IMR-90 (cell line): ENCODE measurements at regions not wholly inside any gene's neighbourhood (a gene's known extent, or its start where the extent isn't known, plus 50 kb on each side); places are given as distances from the start of the nearest gene placed in this dataset.

Experiments used
- ATAC-seq: fragments of 200-7000 bp; cut with Tn5 transposase; 2 replicates; pipeline ENCODE4 v1.9.1; 2020; ENCODE audit warnings: low read depth, mild to moderate bottlenecking, moderate library complexity
- BruUV-seq: library from RNA; stranded (reverse); fragments of 400-500 nt; replicated peaks from 2 replicates; lab custom pipeline; 2021; lab: Mats Ljungman, UMichigan
- CTCF ChIA-PET: fragments of 300-600 bp; formaldehyde crosslinking; extraction: SDS; loops from one replicate; lab custom pipeline; 2021; ENCODE audit warnings: antibody characterized with exemption; lab: Yijun Ruan, JAX
- POLR2A ChIA-PET: fragments of 300-600 bp; sonication (Branson Sonifier 250); formaldehyde crosslinking; loops from one replicate; lab custom pipeline; 2022; ENCODE audit warnings: antibody characterized with exemption; ENCODE audit not compliant: unreplicated experiment; lab: Charles Lee
- DNase-seq: peaks from one replicate; pipeline ENCODE4 v3.0.0; 2013
- H2AFZ ChIP-seq: replicated peaks from 2 replicates; pipeline ENCODE3; 2013; ENCODE audit warnings: low read length, mild to moderate bottlenecking; ENCODE audit not compliant: poor library complexity
- H2AK5ac ChIP-seq: 2 replicates; pipeline ENCODE4 v1.6.1; 2013; ENCODE audit warnings: low read depth, low read length, inconsistent platforms
- H2AK9ac ChIP-seq: replicated peaks from 2 replicates; pipeline ENCODE3; 2013; ENCODE audit warnings: mild to moderate bottlenecking, low read depth, low read length, moderate library complexity; ENCODE audit not compliant: poor library complexity
- H2BK120ac ChIP-seq: 2 replicates; pipeline ENCODE4 v1.6.1; 2013; ENCODE audit warnings: low read depth, low read length, inconsistent platforms
- H2BK15ac ChIP-seq: 3 replicates; pipeline ENCODE4 v1.6.1; 2013; ENCODE audit warnings: low read depth, low read length, inconsistent platforms
- H2BK20ac ChIP-seq: 2 replicates; pipeline ENCODE4 v1.6.1; 2013; ENCODE audit warnings: low read depth, mild to moderate bottlenecking, inconsistent platforms, low read length, moderate library complexity
- H2BK5ac ChIP-seq: 2 replicates; pipeline ENCODE4 v1.6.1; 2013; ENCODE audit warnings: mild to moderate bottlenecking, low read depth, low read length, inconsistent platforms; ENCODE audit not compliant: poor library complexity, severe bottlenecking
- H3K14ac ChIP-seq: replicated peaks from 2 replicates; pipeline ENCODE4 v1.6.1; 2013; ENCODE audit warnings: low read depth, low read length, inconsistent platforms
- H3K18ac ChIP-seq: 2 replicates; pipeline ENCODE4 v1.6.1; 2013; ENCODE audit warnings: low read depth, low read length, control low read depth
- H3K23ac ChIP-seq: 2 replicates; pipeline ENCODE4 v1.6.1; 2013; ENCODE audit warnings: low read depth, low read length, inconsistent platforms
- H3K27ac ChIP-seq: 2 replicates; pipeline ENCODE4 v1.5.1; 2013; ENCODE audit warnings: mild to moderate bottlenecking, control low read depth, low read length; ENCODE audit not compliant: insufficient read depth
- H3K27me3 ChIP-seq: 2 replicates; pipeline ENCODE4 v1.6.1; 2013; ENCODE audit warnings: low read length; ENCODE audit not compliant: control insufficient read depth, insufficient read depth
- H3K36me3 ChIP-seq: 2 replicates; pipeline ENCODE4 v1.6.1; 2013; ENCODE audit warnings: low read length, mixed read lengths; ENCODE audit not compliant: control insufficient read depth, insufficient read depth
- H3K4ac ChIP-seq: 2 replicates; pipeline ENCODE4 v1.6.1; 2013; ENCODE audit warnings: low read depth, low read length, inconsistent platforms
- H3K4me1 ChIP-seq: 2 replicates; pipeline ENCODE4 v1.6.1; 2013; ENCODE audit warnings: low read length, mixed read lengths; ENCODE audit not compliant: control insufficient read depth, insufficient read depth
- H3K4me2 ChIP-seq: 2 replicates; pipeline ENCODE4 v1.6.1; 2013; ENCODE audit warnings: low read depth, mild to moderate bottlenecking, control low read depth, low read length, moderate library complexity
- H3K4me3 ChIP-seq: 2 replicates; pipeline ENCODE4 v1.5.1; 2013; ENCODE audit warnings: low read depth, mild to moderate bottlenecking, control low read depth, low read length, moderate library complexity; ENCODE audit not compliant: insufficient read depth
- H3K56ac ChIP-seq: 2 replicates; pipeline ENCODE4 v1.6.1; 2013; ENCODE audit warnings: low read length, inconsistent platforms; ENCODE audit not compliant: insufficient read depth; ENCODE audit errors: extremely low read depth
- H3K79me1 ChIP-seq, 2 experiments: 2 replicates each; pipeline ENCODE4 v1.6.1; 2013; ENCODE audit warnings: low read length in 2 of 2, inconsistent platforms in 1 of 2, low read depth in 1 of 2
- H3K9ac ChIP-seq: 2 replicates; pipeline ENCODE4 v1.6.1; 2013; ENCODE audit warnings: low read depth, low read length, control low read depth
- H3K9me1 ChIP-seq: 2 replicates; pipeline ENCODE4 v1.6.1; 2013; ENCODE audit warnings: low read length, inconsistent platforms; ENCODE audit not compliant: insufficient read depth
- H3K9me3 ChIP-seq: 2 replicates; pipeline ENCODE4 v1.6.1; 2013; ENCODE audit warnings: low read length; ENCODE audit not compliant: control insufficient read depth, insufficient read depth
- H4K20me1 ChIP-seq: 2 replicates; pipeline ENCODE4 v1.6.1; 2013; ENCODE audit warnings: low read length, inconsistent platforms; ENCODE audit not compliant: insufficient read depth
- H4K5ac ChIP-seq: 2 replicates; pipeline ENCODE4 v1.6.1; 2013; ENCODE audit warnings: mild to moderate bottlenecking, low read depth, low read length, control low read depth
- H4K8ac ChIP-seq, 2 experiments: 2 replicates each; pipeline ENCODE4 v1.6.1; 2013; ENCODE audit warnings: low read depth in 2 of 2, low read length in 2 of 2, control low read depth in 1 of 2, inconsistent platforms in 1 of 2
- H4K91ac ChIP-seq: 2 replicates; pipeline ENCODE4 v1.6.1; 2013; ENCODE audit warnings: low read depth, low read length, inconsistent platforms; ENCODE audit not compliant: insufficient read depth
- BHLHE40 ChIP-seq: fragments of 150-350 bp; IDR thresholded peaks from 2 replicates; pipeline ENCODE4 v1.6.1; 2016; ENCODE audit warnings: mild to moderate bottlenecking, low read depth, low read length
- CEBPB ChIP-seq: IDR thresholded peaks from 2 replicates; pipeline ENCODE4 v1.6.1; 2012; ENCODE audit warnings: low read depth, low read length, improper control_type of control experiment
- CHD1 ChIP-seq: IDR thresholded peaks from 2 replicates; pipeline ENCODE4 v1.6.1; 2012; ENCODE audit warnings: low read depth, low read length, improper control_type of control experiment
- CTCF ChIP-seq: conservative IDR thresholded peaks from 2 replicates; pipeline ENCODE4 v1.5.1; 2012; ENCODE audit warnings: mild to moderate bottlenecking, low read depth, low read length, improper control_type of control experiment
- ELK1 ChIP-seq: fragments of 150-350 bp; IDR thresholded peaks from 2 replicates; pipeline ENCODE4 v1.6.1; 2016; ENCODE audit warnings: low read depth, mild to moderate bottlenecking, low read length, moderate library complexity, borderline replicate concordance
- FOS ChIP-seq: fragments of 150-350 bp; IDR thresholded peaks from 2 replicates; pipeline ENCODE4 v1.6.1; 2016; ENCODE audit warnings: low read depth, low read length
- MAFK ChIP-seq: IDR thresholded peaks from 2 replicates; pipeline ENCODE4 v1.6.1; 2012; ENCODE audit warnings: low read depth, low read length, improper control_type of control experiment
- MAZ ChIP-seq: IDR thresholded peaks from 2 replicates; pipeline ENCODE4 v1.6.1; 2012; ENCODE audit warnings: low read depth, mild to moderate bottlenecking, low read length, improper control_type of control experiment, moderate library complexity, borderline replicate concordance
- MXI1 ChIP-seq: IDR thresholded peaks from 2 replicates; pipeline ENCODE4 v1.6.1; 2012; ENCODE audit warnings: low read depth, mild to moderate bottlenecking, low read length, moderate library complexity, borderline replicate concordance
- NFE2L2 ChIP-seq: fragments of 150-350 bp; IDR thresholded peaks from 2 replicates; pipeline ENCODE4 v1.6.1; 2016; ENCODE audit warnings: low read depth, mild to moderate bottlenecking, low read length
- POLR2A ChIP-seq: IDR thresholded peaks from 2 replicates; pipeline ENCODE4 v1.6.1; 2012; ENCODE audit warnings: mild to moderate bottlenecking, low read depth, low read length
- RAD21 ChIP-seq: IDR thresholded peaks from 2 replicates; pipeline ENCODE4 v1.6.1; 2012; ENCODE audit warnings: low read length, improper control_type of control experiment
- RCOR1 ChIP-seq: IDR thresholded peaks from 2 replicates; pipeline ENCODE4 v1.6.1; 2012; ENCODE audit warnings: mild to moderate bottlenecking, low read length, improper control_type of control experiment; ENCODE audit not compliant: insufficient replicate concordance
- RFX5 ChIP-seq: IDR thresholded peaks from 2 replicates; pipeline ENCODE4 v1.8.0; 2012; ENCODE audit warnings: low read depth, mild to moderate bottlenecking, low read length, moderate library complexity
- SMC3 ChIP-seq: fragments of 150-350 bp; IDR thresholded peaks from 2 replicates; pipeline ENCODE4 v1.6.1; 2016; ENCODE audit warnings: low read depth, mild to moderate bottlenecking, antibody characterized with exemption, low read length, moderate library complexity
- USF2 ChIP-seq: fragments of 150-350 bp; IDR thresholded peaks from 2 replicates; pipeline ENCODE4 v1.6.1; 2017; ENCODE audit warnings: mild to moderate bottlenecking, antibody characterized with exemption, low read length, low read depth
- WGBS, 2 experiments: methylation state at CpG; one replicate each; pipeline versions ENCODE4 v1.1.5 to v1.1.7; 2013; ENCODE audit warnings: missing lambda C conversion rate in 2 of 2; ENCODE audit not compliant: insufficient read length in 1 of 2; ENCODE audit errors: extremely low coverage in 2 of 2; 5-methylcytosine and 5-hydroxymethylcytosine counted together
- dilution Hi-C: fragments of 300-500 bp; cut with HindIII; formaldehyde crosslinking; loops from one replicate; pipeline ENCODE4 v1.14.3; 2018; ENCODE audit warnings: low sequenced_read_pairs; ENCODE audit not compliant: unreplicated experiment
- in situ Hi-C: fragments of 300-500 bp; cut with MboI; formaldehyde crosslinking; loops from 3 replicates; pipeline ENCODE4 v1.14.3; 2019; ENCODE audit warnings: low sequenced_read_pairs, inconsistent platforms, mixed read lengths
- intact Hi-C: fragments of 100-400 bp; cut with micrococcal nuclease; formaldehyde crosslinking; loops from 2 replicates; pipeline ENCODE4 v1.10.0; 2022

GRCh38 chr14:37681486-37681885 is 86.1 kb downstream of the TTC6 start:
- POLR2A ChIA-PET, result no interaction called here
- no peak for ATAC-seq

More at GRCh38 chr14:37681486-37681885, 86.1 kb downstream of the TTC6 start:
- Histone ChIP-seq H4K5ac (no peak overlapping the region), H2AK5ac (no peak overlapping the region), H2BK5ac (no peak overlapping the region), H2AFZ (no peak overlapping the region), H4K20me1 (no peaks in the 10 kb centered on the region), H3K4ac (no peak overlapping the region), H3K79me1 (no peaks in the 10 kb centered on the region), H3K18ac (no peak overlapping the region), H2AK9ac (no peak overlapping the region), H2BK15ac (no peak overlapping the region), H4K91ac (no peak overlapping the region), H3K9ac (no peak overlapping the region), H3K36me3 (no peaks in the 10 kb centered on the region), H2BK120ac (no peak overlapping the region), H2BK20ac (no peak overlapping the region), H3K4me2 (no peak overlapping the region), H3K27ac (no peak overlapping the region), H3K9me3 (no peaks in the 10 kb centered on the region), H3K23ac (no peak overlapping the region), H3K4me3 (no peak overlapping the region), H3K4me1 (no peaks in the 10 kb centered on the region), H3K27me3 (no peaks in the 10 kb centered on the region), H3K9me1 (0 out of 2 replicates have a peak, but pooled peaks cover 3% of the 10 kb centered on the region), H3K14ac (no peak overlapping the region), H3K56ac (no peak overlapping the region), H4K8ac (no peak overlapping the region)
- WGBS, 2 experiments, result no CpG with 5 or more reads among the region's 3 CpGs
- no peak for DNase-seq
- intact Hi-C loops (no loop called here), in situ Hi-C loops (no loop called here), dilution Hi-C loops (no loop called here)
- TF ChIP-seq CTCF (no peak), POLR2A (no peak), MXI1 (no peak), RAD21 (no peak), ELK1 (no peak), USF2 (no peak), BHLHE40 (no peak), RFX5 (no peak), RCOR1 (no peak), CHD1 (no peak), MAZ (no peak), CEBPB (no peak), NFE2L2 (no peak), MAFK (no peak), FOS (no peak), SMC3 (no peak)
- CTCF ChIA-PET, result interaction anchor here (1.1 to 1.2 kb wide), 2 partner anchors 10 to 16 kb away, joined by 3 to 4 read pairs; no protein-coding TSS in a partner anchor
- BruUV-seq, result no TSS peak
